LNCaP clone FGC (cell line): ENCODE measurements at regions not wholly inside any gene's neighbourhood (a gene's known extent, or its start where the extent isn't known, plus 50 kb on each side); places are given as distances from the start of the nearest gene placed in this dataset.

Source experiments
- DNase-seq: peaks from one replicate; pipeline ENCODE4 v3.0.0-alpha.2; 2011; ENCODE audit warnings: low read depth
- H3K4me3 ChIP-seq: 2 replicates; pipeline ENCODE4 v1.5.1; 2011; ENCODE audit warnings: mild to moderate bottlenecking, low read depth, low read length, control low read depth
- TF ChIP-seq, protein P1 (sequence below): IDR thresholded peaks from 2 replicates; pipeline ENCODE4 v1.5.1; 2012; ENCODE audit warnings: mild to moderate bottlenecking; ENCODE audit not compliant: control insufficient read depth, insufficient read depth; ENCODE audit errors: extremely low read depth

DNA sequence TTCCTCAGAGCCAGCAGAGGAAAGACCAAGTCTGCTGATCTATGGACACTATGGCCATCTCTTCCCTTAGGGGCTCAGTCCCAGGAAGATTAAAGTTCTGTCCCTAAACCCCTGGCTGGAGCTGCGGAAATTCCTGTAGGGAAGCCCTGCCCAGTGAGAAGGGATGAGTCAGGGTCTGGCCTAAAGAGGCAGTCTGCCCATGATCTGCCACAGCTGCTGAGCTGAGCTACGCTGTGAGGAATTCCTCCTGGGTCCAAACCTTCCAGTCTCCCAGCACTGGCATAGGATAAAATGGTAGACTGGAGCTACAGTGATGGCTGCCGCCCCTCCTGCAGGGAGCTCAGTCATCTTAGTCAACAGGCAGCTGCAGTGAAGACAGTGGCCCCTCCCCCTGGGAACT lies 213.7 kb downstream of the BRINP2 start:
- no peak overlapping the region for H3K4me3 ChIP-seq
- TF ChIP-seq, protein P1, sequence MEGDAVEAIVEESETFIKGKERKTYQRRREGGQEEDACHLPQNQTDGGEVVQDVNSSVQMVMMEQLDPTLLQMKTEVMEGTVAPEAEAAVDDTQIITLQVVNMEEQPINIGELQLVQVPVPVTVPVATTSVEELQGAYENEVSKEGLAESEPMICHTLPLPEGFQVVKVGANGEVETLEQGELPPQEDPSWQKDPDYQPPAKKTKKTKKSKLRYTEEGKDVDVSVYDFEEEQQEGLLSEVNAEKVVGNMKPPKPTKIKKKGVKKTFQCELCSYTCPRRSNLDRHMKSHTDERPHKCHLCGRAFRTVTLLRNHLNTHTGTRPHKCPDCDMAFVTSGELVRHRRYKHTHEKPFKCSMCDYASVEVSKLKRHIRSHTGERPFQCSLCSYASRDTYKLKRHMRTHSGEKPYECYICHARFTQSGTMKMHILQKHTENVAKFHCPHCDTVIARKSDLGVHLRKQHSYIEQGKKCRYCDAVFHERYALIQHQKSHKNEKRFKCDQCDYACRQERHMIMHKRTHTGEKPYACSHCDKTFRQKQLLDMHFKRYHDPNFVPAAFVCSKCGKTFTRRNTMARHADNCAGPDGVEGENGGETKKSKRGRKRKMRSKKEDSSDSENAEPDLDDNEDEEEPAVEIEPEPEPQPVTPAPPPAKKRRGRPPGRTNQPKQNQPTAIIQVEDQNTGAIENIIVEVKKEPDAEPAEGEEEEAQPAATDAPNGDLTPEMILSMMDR, result no peak
- DNase-seq, result no peak

DNA sequence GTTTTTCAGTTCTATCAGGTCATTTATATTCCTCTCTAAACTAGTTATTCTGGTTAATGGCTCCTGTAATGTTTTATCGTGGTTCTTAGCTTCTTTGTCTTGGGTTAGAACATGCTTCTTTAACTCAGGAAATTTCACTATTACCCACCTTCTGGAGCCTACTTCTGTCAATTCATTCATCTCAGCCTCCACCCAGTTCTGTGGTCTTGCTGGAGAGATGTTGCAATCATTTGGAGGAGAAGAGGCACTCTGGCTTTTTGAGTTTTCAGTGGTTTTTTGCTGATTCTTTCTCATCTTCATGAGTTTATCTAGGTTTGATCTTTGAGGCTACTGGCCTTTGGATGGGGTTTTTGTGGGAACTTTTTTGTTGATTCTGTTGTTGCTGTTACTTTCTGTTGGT lies 213.0 kb downstream of the BRINP2 start:
- TF ChIP-seq, protein P1, result no peak
- DNase-seq, result no peak

DNA sequence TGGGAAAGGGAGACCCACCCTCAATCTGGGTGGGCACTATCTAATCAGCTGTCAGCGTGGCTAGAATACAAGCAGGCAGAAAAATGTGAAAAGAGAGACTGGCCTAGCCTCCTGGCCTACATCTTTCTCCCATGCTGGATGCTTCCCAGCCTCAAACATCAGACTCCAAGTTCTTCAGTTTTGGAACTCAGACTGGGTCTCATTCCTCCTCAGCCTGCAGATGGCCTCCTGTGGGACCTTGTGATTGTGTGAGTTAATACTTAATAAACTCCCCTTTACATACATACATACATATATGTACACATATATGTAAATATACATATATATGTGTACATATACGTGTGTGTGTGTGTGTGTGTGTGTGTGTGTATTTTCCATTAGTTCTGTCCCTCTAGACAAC lies 207.1 kb downstream of the BRINP2 start:
- DNase-seq, result no peak
- TF ChIP-seq, protein P1, result no peak
- no peak overlapping the region for H3K4me3 ChIP-seq

More for the DNA sequence above, 213.0 kb downstream of the BRINP2 start:
- H3K4me3 ChIP-seq, result no peak overlapping the region

DNA sequence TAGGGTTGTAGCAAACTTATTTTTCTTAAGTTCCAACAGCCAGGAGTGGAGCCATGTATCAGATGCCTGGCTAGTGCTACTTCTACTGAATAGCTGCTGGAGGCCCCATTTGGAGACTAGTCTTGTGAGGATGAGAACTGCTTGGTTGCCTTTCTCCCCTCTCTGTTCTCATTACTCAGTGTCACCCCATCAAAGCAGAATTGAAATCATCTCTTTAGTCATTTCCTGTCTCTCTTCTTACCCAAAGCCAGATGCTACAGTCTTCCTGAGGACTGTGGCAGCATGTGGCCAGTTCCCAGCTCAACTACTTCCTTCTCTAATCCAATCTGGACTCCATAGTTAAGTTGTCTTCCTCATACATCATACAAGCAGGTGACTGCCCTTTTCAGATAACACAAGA lies 197.5 kb downstream of the BRINP2 start:
- DNase-seq, result no peak
- no peak overlapping the region for H3K4me3 ChIP-seq
- TF ChIP-seq, protein P1, result no peak

GRCh38 chr1:177366091-177366490 lies 195.3 kb downstream of the BRINP2 start:
- no peak overlapping the region for H3K4me3 ChIP-seq
- DNase-seq, result no peak
- TF ChIP-seq, protein P1, result no peak

DNA sequence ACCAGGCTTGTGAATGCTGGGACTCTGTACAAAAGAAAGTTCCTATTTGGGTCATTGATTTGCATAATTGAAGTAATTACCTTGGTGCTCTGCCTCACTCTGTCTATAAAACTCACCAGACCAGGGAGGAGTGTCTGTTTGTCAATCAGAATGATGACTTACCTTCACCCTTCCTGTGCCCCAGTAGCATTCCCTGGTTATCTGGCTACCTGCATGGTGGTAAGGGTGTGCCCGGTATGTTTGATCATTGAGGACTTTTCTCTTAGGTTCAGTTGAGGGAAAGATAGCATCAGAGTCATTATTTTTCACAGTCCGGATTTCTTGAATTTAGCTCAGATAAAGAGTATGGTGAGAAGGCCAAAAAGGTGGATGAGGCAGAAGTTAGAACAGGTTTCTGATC lies 190.0 kb downstream of the BRINP2 start:
- TF ChIP-seq, protein P1, result no peak
- no peak for DNase-seq
- no peak overlapping the region for H3K4me3 ChIP-seq

DNA sequence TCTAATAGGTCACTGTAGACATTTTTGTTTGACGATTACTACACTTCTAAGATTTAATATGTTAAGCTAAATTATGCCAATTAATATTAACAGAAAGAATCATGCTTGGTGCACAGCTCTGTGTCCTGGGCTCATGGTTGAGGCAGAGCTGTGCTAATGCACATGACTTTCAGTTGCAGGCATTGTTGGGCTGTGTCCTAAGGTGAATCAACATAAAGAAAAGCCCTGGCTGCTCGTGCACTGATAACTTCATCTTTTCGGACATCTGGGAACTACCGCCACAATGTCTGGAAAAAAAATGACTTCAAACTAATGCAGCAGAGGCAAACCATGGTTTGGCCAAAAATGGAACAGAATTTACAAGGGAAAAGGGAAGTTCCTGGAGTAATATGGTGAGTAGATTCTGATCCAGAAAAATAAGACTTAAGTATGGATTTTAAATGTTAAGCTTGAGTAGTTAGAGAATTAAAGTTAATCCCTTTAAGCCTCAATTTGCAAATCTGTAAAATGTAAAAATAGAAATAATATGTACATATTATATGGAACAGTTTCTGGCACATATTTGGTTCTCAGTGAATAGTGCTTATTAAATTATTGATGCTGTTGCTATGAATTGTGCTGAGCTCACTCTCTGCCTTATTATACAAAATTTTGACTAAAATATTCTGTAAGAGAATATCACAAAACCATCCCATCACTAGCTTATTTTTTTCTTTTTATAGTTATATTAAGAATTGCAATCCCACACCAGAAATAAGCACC lies 186.1 kb downstream of the BRINP2 start:
- TF ChIP-seq, protein P1, result no peak
- H3K4me3 ChIP-seq, result no peak overlapping the region
- no peak for DNase-seq
